AG04450 (cell line): ENCODE measurements at regions not wholly inside any gene's neighbourhood (a gene's known extent, or its start where the extent isn't known, plus 50 kb on each side); places are given as distances from the start of the nearest gene placed in this dataset.
"Not testable (repeated sequence)": the region's sequence is repeated elsewhere in the genome, so short reads cannot be mapped to it uniquely, and the experiment has no call there.

ENCODE experiments used
- CTCF ChIA-PET: fragments of 300-600, 350-600 bp; formaldehyde crosslinking; extraction: SDS; loops from one replicate; lab custom pipeline; 2022; ENCODE audit warnings: antibody characterized with exemption, inconsistent platforms; lab: Charles Lee
- POLR2A ChIA-PET: fragments of 350-600 bp; formaldehyde crosslinking; extraction: SDS; loops from one replicate; lab custom pipeline; 2021; ENCODE audit warnings: antibody characterized with exemption, inconsistent platforms; lab: Yijun Ruan, JAX
- DNase-seq: peaks from one replicate; pipeline ENCODE4 v3.0.0-alpha.2; 2011; ENCODE audit warnings: low read depth, low spot score
- H3K27ac ChIP-seq: one replicate; pipeline ENCODE4 v1.5.1; 2012; ENCODE audit warnings: low read depth, low read length, control low read depth
- H3K27me3 ChIP-seq: one replicate; pipeline ENCODE4 v1.6.0; 2012; ENCODE audit warnings: low read length; ENCODE audit not compliant: control insufficient read depth, insufficient read depth
- H3K4me3 ChIP-seq: 2 replicates; pipeline ENCODE4 v1.5.1; 2011; ENCODE audit warnings: mild to moderate bottlenecking, low read depth, low read length, control low read depth
- H3K9me3 ChIP-seq: 2 replicates; pipeline ENCODE4 v1.5.1; 2012; ENCODE audit warnings: low read length; ENCODE audit not compliant: control insufficient read depth, insufficient read depth
- CTCF ChIP-seq: IDR thresholded peaks from 2 replicates; pipeline ENCODE4 v1.5.1; 2011; ENCODE audit warnings: low read depth, low read length, control low read depth, inconsistent platforms

- DNase-seq, result no peak
- H3K4me3 ChIP-seq, result no peak overlapping the region
- no peaks in the 10 kb centered on the region for H3K27me3 ChIP-seq
- no peak for TF ChIP-seq CTCF
- H3K27ac ChIP-seq, result no peak overlapping the region
- POLR2A ChIA-PET, result no interaction called here
- peaks cover 61% of the 10 kb centered on the region for H3K9me3 ChIP-seq
- CTCF ChIA-PET, result no interaction called here
Measured at GRCh38 chr22:48402591-48403031, 1425.1 kb downstream of the BRD1 start.

- H3K4me3 ChIP-seq, H3K27me3 ChIP-seq, POLR2A ChIA-PET, H3K27ac ChIP-seq, DNase-seq, CTCF ChIA-PET: not testable (repeated sequence)
- H3K9me3 ChIP-seq, result peaks cover 69% of the 10 kb centered on the region
Measured at GRCh38 chr22:48401523-48401922, 1426.2 kb downstream of the BRD1 start.

GRCh38 chr22:48398181-48398905, 1429.3 kb downstream of the BRD1 start:
- POLR2A ChIA-PET, result no interaction called here
- TF ChIP-seq CTCF, result no peak
- no peak for DNase-seq
- Histone ChIP-seq H3K27me3 (no peaks in the 10 kb centered on the region), H3K4me3 (no peak overlapping the region), H3K9me3 (peaks cover 80% of the 10 kb centered on the region), H3K27ac (no peak overlapping the region)
- CTCF ChIA-PET, result no interaction called here

GRCh38 chr22:48397531-48398180, 1430.0 kb downstream of the BRD1 start:
- TF ChIP-seq CTCF, result no peak
- no peak for DNase-seq
- POLR2A ChIA-PET, result no interaction called here
- H3K27me3 ChIP-seq, result no peaks in the 10 kb centered on the region
- H3K27ac ChIP-seq, result no peak overlapping the region
- CTCF ChIA-PET, result no interaction called here
- H3K9me3 ChIP-seq, result peaks cover 80% of the 10 kb centered on the region
- H3K4me3 ChIP-seq, result no peak overlapping the region

GRCh38 chr22:48396785-48397530, 1430.7 kb downstream of the BRD1 start:
- ChIA-PET CTCF (no interaction called here), POLR2A (no interaction called here)
- TF ChIP-seq CTCF, result no peak

More at GRCh38 chr22:48396785-48397530, 1430.7 kb downstream of the BRD1 start:
- Histone ChIP-seq H3K27me3 (no peaks in the 10 kb centered on the region), H3K9me3 (peaks cover 79% of the 10 kb centered on the region), H3K27ac (no peak overlapping the region), H3K4me3 (no peak overlapping the region)
- no peak for DNase-seq
